Keratinocyte (primary cell): ENCODE measurements at regions not wholly inside any gene's neighbourhood (a gene's known extent, or its start where the extent isn't known, plus 50 kb on each side); places are given as distances from the start of the nearest gene placed in this dataset.

Experiments used
- EZH2 ChIP-seq: IDR thresholded peaks from one replicate; pipeline ENCODE4 v1.6.1; 2012; ENCODE audit warnings: inconsistent platforms, mild to moderate bottlenecking, low read length, moderate library complexity
- TF ChIP-seq, protein P1 (sequence below), 3 experiments: IDR thresholded peaks in 1 of 3; conservative IDR thresholded peaks in 1 of 3; optimal IDR thresholded peaks in 1 of 3; 2 replicates in 2 of 3; 3 replicates in 1 of 3; pipeline versions ENCODE3 to v1.5.1; 2011; ENCODE audit warnings: low read length in 3 of 3, mild to moderate bottlenecking in 3 of 3, moderate library complexity in 2 of 3, control low read depth in 1 of 3, inconsistent platforms in 1 of 3; ENCODE audit not compliant: insufficient read depth in 2 of 3; ENCODE audit errors: extremely low read depth in 1 of 3

DNA sequence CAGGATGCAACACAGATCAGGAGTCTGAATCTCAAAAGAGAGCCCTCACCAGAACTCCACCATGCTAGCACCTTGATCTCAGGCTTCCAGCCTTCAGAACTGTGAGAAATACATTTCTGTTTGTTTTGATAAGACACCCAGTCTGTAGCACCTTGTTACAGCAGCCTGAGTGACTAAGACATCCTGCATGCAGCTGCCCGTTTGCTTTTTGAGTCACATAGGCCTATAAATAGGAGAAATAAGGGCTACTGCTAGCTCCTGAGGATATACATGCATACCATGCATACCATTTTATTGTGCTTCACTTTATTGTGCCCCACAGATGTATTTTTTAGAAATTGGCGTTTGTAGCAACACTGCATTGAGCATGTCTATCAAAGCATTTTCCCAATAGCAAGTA, 337.8 kb downstream of the CDH2 start:
- TF ChIP-seq, protein P1, sequence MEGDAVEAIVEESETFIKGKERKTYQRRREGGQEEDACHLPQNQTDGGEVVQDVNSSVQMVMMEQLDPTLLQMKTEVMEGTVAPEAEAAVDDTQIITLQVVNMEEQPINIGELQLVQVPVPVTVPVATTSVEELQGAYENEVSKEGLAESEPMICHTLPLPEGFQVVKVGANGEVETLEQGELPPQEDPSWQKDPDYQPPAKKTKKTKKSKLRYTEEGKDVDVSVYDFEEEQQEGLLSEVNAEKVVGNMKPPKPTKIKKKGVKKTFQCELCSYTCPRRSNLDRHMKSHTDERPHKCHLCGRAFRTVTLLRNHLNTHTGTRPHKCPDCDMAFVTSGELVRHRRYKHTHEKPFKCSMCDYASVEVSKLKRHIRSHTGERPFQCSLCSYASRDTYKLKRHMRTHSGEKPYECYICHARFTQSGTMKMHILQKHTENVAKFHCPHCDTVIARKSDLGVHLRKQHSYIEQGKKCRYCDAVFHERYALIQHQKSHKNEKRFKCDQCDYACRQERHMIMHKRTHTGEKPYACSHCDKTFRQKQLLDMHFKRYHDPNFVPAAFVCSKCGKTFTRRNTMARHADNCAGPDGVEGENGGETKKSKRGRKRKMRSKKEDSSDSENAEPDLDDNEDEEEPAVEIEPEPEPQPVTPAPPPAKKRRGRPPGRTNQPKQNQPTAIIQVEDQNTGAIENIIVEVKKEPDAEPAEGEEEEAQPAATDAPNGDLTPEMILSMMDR (optimal IDR thresholded peaks at IDR 0.05 in 1 of 3, IDR thresholded peaks at IDR 0.05 in 1 of 3, conservative IDR thresholded peaks at IDR 0.05 in 1 of 3; ENCODE audit: extremely low read depth in 1 of 3, insufficient read depth in 2 of 3, low read length in 3 of 3) = no peak
- TF ChIP-seq EZH2 = no peak
